GM12878 (cell line): ENCODE measurements at regions not wholly inside any gene's neighbourhood (a gene's known extent, or its start where the extent isn't known, plus 50 kb on each side); places are given as distances from the start of the nearest gene placed in this dataset.

Experiments used
- ATAC-seq: fragments of 200-7000 bp; cut with Tn5 transposase; 3 replicates; pipeline ENCODE4 v1.9.1; 2020; ENCODE audit warnings: mild to moderate bottlenecking, moderate library complexity
- BruUV-seq: library from RNA; stranded (reverse); fragments of 400-500 nt; replicated peaks from 2 replicates; lab custom pipeline; 2021; lab: Mats Ljungman, UMichigan
- CTCF ChIA-PET: fragments of 300-600 bp; sonication (Branson Sonifier 250); formaldehyde crosslinking; extraction: SDS; loops from one replicate; lab custom pipeline; 2021; ENCODE audit warnings: inconsistent platforms; lab: Yijun Ruan, JAX
- POLR2A ChIA-PET: fragments of 350-600 bp; formaldehyde crosslinking; extraction: SDS; loops from one replicate; lab custom pipeline; 2021; ENCODE audit warnings: inconsistent platforms; lab: Charles Lee
- RAD21 ChIA-PET: fragments of 300-600 bp; sonication (Branson Sonifier 250); formaldehyde crosslinking; loops from one replicate; lab custom pipeline; 2023; ENCODE audit warnings: antibody characterized with exemption; ENCODE audit not compliant: unreplicated experiment; lab: Charles Lee
- SMC1A ChIA-PET: fragments of 300-600 bp; sonication (Branson Sonifier 250); formaldehyde crosslinking; loops from one replicate; lab custom pipeline; 2023; ENCODE audit not compliant: unreplicated experiment, uncharacterized antibody; lab: Charles Lee
- DNase-seq: peaks from one replicate; pipeline ENCODE4 v3.0.0-alpha.2; 2011; ENCODE audit warnings: low read depth, low spot score
- FAIRE-seq: peaks from 3 replicates; lab custom pipeline; 2011; peaks lifted over from hg19 to GRCh38; lab: Jason Lieb, UNC
- H2AFZ ChIP-seq: 2 replicates; pipeline ENCODE4 v1.6.0; 2011; ENCODE audit warnings: low read depth, low read length, control low read depth; ENCODE audit not compliant: control insufficient read depth
- H3K27ac ChIP-seq: 2 replicates; pipeline ENCODE4 v1.5.1; 2011; ENCODE audit warnings: control low read depth; ENCODE audit not compliant: control insufficient read depth, insufficient read depth
- H3K27me3 ChIP-seq, 2 experiments: replicated peaks in 1 of 2; 2 replicates each; pipeline versions ENCODE4 v1.6.0 to v1.6.1; 2011; ENCODE audit warnings: low read length in 1 of 2; ENCODE audit not compliant: control insufficient read depth in 2 of 2, insufficient read depth in 2 of 2
- H3K36me3 ChIP-seq, 2 experiments: 2 replicates each; pipeline ENCODE4 v1.5.1; 2011; ENCODE audit warnings: low read length in 1 of 2; ENCODE audit not compliant: control insufficient read depth in 2 of 2, insufficient read depth in 2 of 2
- H3K4me1 ChIP-seq: 2 replicates; pipeline ENCODE4 v1.6.1; 2011; ENCODE audit warnings: mild to moderate bottlenecking, low read length, moderate library complexity, mixed read lengths; ENCODE audit not compliant: control insufficient read depth, insufficient read depth
- H3K4me2 ChIP-seq: 2 replicates; pipeline ENCODE4 v1.6.0; 2011; ENCODE audit warnings: control low read depth; ENCODE audit not compliant: control insufficient read depth, insufficient read depth
- H3K4me3 ChIP-seq: fragments of 200-600 bp; sonication (generic); 2 replicates; pipeline ENCODE4 v1.5.1; 2016
- H3K79me2 ChIP-seq: 2 replicates; pipeline ENCODE4 v1.6.0; 2011; ENCODE audit warnings: low read length; ENCODE audit not compliant: control insufficient read depth, insufficient read depth
- H3K9ac ChIP-seq: 2 replicates; pipeline ENCODE4 v1.8.0; 2011; ENCODE audit warnings: low read length, control low read depth, mixed read lengths; ENCODE audit not compliant: control insufficient read depth, insufficient read depth
- H3K9me3 ChIP-seq: replicated peaks from 3 replicates; pipeline ENCODE4 v1.5.1; 2011; ENCODE audit warnings: mild to moderate bottlenecking, low read length; ENCODE audit not compliant: control insufficient read depth, insufficient read depth
- H4K20me1 ChIP-seq: 2 replicates; pipeline ENCODE4 v1.6.0; 2011; ENCODE audit not compliant: control insufficient read depth, insufficient read depth
- BCL11A ChIP-seq: IDR thresholded peaks from 2 replicates; pipeline ENCODE4 v1.6.1; 2011; ENCODE audit warnings: low read depth, low read length
- LARP7 ChIP-seq: fragments of 450-650 bp; IDR thresholded peaks from 2 replicates; pipeline ENCODE4 v1.6.1; 2017; ENCODE audit warnings: mild to moderate bottlenecking
- RUNX3 ChIP-seq: IDR thresholded peaks from 2 replicates; pipeline ENCODE4 v1.6.1; 2012; ENCODE audit warnings: low read length, inconsistent platforms
- SMARCA5 ChIP-seq: fragments of 450-650 bp; IDR thresholded peaks from 2 replicates; pipeline ENCODE4 v1.6.1; 2017; ENCODE audit warnings: mild to moderate bottlenecking
- WGBS: methylation state at CpG from one replicate; pipeline ENCODE4 v1.1.6; 2016; ENCODE audit warnings: low lambda C conversion rate; ENCODE audit not compliant: insufficient replicate concordance, insufficient coverage; ENCODE audit errors: missing lambda C conversion rate; 5-methylcytosine and 5-hydroxymethylcytosine counted together
- in situ Hi-C: fragments of 300-500 bp; cut with MboI; formaldehyde crosslinking; loops from 9 replicates; pipeline ENCODE4 v1.14.3; 2018; ENCODE audit warnings: mixed read lengths
- intact Hi-C: fragments of 100-400 bp; cut with micrococcal nuclease; formaldehyde crosslinking; loops from one replicate; pipeline ENCODE4 v1.14.2; 2022; ENCODE audit not compliant: unreplicated experiment
- TF ChIP-seq, protein P1 (sequence below): fragments of 450-650 bp; IDR thresholded peaks from 2 replicates; pipeline ENCODE4 v1.6.1; 2017; ENCODE audit warnings: antibody characterized with exemption, mild to moderate bottlenecking, moderate library complexity
- TF ChIP-seq, protein P2 (sequence below): IDR thresholded peaks from 2 replicates; pipeline ENCODE4 v1.6.1; 2011; ENCODE audit warnings: low read depth, low read length, improper control_type of control experiment, borderline replicate concordance

DNA sequence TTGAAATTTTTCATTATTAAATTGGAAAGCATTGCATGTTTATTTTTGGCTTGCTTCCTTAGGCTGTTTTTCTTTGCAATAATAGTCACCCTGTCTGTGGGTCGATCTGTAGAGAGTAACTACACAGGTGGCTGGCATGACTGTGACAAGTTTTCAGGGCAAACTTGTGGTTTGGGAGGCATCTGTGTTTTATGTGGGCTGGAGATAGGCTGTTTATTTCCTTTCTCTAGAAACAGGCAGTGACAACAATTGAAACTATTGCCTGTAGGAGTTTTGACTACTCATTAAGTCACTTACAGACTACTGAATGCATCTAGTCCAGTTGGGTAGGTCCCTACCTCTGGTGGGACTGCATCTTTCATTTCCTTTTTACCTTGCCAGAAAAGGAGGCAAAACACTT lies 155.6 kb downstream of the DYRK2 start:
- no peak for TF ChIP-seq SMARCA5
- TF ChIP-seq LARP7: no peak
- TF ChIP-seq RUNX3: peak; percentile 50; the same call in 1 of the 2 replicates
- Histone ChIP-seq H2AFZ (no peak overlapping the region), H4K20me1 (no peaks in the 10 kb centered on the region), H3K4me2 (no peak overlapping the region), H3K4me1 (peaks cover 3% of the 10 kb centered on the region; the same call in 1 of the 2 replicates), H3K79me2 (no peaks in the 10 kb centered on the region), H3K4me3 (no peak overlapping the region), H3K9me3 (no peaks in the 10 kb centered on the region), H3K27ac (no peak overlapping the region), H3K9ac (no peak overlapping the region), H3K27me3 (no peaks in the 10 kb centered on the region), H3K36me3 (no peaks in the 10 kb centered on the region)
- no TSS peak for BruUV-seq
- FAIRE-seq (peak; percentile 52), DNase-seq (no peak), ATAC-seq (peak; percentile 74)
- RAD21 ChIA-PET: no interaction called here
- POLR2A ChIA-PET: no interaction called here
- in situ Hi-C loops (no loop called here), intact Hi-C loops (no loop called here)
- CTCF ChIA-PET: no interaction called here
- SMC1A ChIA-PET: no interaction called here
- 4% methylated on average over 1 of the region's 1 CpG for WGBS

DNA sequence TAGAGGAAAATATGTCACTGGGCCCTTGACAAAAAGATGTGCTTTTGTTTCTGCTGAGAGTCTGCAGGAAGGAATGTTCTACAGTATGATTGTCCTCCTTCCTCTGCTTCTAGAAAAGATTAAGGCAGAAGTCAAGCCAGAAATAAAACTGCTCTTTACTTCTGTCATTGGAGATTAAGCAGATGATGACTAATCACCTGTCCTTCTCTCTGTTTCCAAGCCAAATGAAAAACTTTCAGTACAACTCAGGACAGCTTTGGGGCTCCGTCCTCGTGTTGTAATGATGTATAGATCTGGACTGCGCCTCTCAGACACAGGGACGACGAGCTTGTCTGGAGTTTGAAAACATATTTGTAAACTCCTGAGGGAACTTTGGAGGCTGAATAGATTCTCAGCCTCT lies 159.3 kb downstream of the DYRK2 start:
- no peaks in the 10 kb centered on the region for H3K36me3 ChIP-seq
- H3K27ac ChIP-seq: no peak overlapping the region
- in situ Hi-C loops: no loop called here
- no TSS peak for BruUV-seq
- WGBS: 33% methylated on average over 5 of the region's 5 CpGs
- no peaks in the 10 kb centered on the region for H4K20me1 ChIP-seq
- ChIA-PET RAD21 (no interaction called here), POLR2A (no interaction called here), CTCF (interaction anchor here (1.1 kb wide), 1 partner anchor 18 kb away, joined by 3 read pairs; no protein-coding TSS in a partner anchor), SMC1A (interaction anchor here (0.6 kb wide), 1 partner anchor 329 kb away, joined by 3 read pairs; no protein-coding TSS in a partner anchor)
- intact Hi-C loops: no loop called here
- ATAC-seq (no peak), FAIRE-seq (no peak), DNase-seq (no peak)
- no peak overlapping the region for H2AFZ ChIP-seq
- no peak overlapping the region for H3K4me3 ChIP-seq
- H3K27me3 ChIP-seq: no peaks in the 10 kb centered on the region
- H3K9me3 ChIP-seq: no peaks in the 10 kb centered on the region
- no peak overlapping the region for H3K9ac ChIP-seq
- peaks cover 3% of the 10 kb centered on the region; the same call in 1 of the 2 replicates for H3K4me1 ChIP-seq
- TF ChIP-seq, protein P1, sequence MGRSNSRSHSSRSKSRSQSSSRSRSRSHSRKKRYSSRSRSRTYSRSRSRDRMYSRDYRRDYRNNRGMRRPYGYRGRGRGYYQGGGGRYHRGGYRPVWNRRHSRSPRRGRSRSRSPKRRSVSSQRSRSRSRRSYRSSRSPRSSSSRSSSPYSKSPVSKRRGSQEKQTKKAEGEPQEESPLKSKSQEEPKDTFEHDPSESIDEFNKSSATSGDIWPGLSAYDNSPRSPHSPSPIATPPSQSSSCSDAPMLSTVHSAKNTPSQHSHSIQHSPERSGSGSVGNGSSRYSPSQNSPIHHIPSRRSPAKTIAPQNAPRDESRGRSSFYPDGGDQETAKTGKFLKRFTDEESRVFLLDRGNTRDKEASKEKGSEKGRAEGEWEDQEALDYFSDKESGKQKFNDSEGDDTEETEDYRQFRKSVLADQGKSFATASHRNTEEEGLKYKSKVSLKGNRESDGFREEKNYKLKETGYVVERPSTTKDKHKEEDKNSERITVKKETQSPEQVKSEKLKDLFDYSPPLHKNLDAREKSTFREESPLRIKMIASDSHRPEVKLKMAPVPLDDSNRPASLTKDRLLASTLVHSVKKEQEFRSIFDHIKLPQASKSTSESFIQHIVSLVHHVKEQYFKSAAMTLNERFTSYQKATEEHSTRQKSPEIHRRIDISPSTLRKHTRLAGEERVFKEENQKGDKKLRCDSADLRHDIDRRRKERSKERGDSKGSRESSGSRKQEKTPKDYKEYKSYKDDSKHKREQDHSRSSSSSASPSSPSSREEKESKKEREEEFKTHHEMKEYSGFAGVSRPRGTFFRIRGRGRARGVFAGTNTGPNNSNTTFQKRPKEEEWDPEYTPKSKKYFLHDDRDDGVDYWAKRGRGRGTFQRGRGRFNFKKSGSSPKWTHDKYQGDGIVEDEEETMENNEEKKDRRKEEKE: no peak
- TF ChIP-seq, protein P2, sequence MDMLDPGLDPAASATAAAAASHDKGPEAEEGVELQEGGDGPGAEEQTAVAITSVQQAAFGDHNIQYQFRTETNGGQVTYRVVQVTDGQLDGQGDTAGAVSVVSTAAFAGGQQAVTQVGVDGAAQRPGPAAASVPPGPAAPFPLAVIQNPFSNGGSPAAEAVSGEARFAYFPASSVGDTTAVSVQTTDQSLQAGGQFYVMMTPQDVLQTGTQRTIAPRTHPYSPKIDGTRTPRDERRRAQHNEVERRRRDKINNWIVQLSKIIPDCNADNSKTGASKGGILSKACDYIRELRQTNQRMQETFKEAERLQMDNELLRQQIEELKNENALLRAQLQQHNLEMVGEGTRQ: no peak
- TF ChIP-seq BCL11A: no peak
- no peaks in the 10 kb centered on the region for H3K79me2 ChIP-seq
- no peak overlapping the region for H3K4me2 ChIP-seq
